H1 (cell line): ENCODE measurements at regions not wholly inside any gene's neighbourhood (a gene's known extent, or its start where the extent isn't known, plus 50 kb on each side); places are given as distances from the start of the nearest gene placed in this dataset.
A peak's percentile ranks its signal among the peaks of the same experiment; 100 is the strongest.

ENCODE experiments used
- BCL11A ChIP-seq, 2 experiments: IDR thresholded peaks; one replicate each; pipeline ENCODE4 v1.6.1; 2011; ENCODE audit warnings: low read depth in 2 of 2, low read length in 2 of 2, mild to moderate bottlenecking in 2 of 2
- BRCA1 ChIP-seq: IDR thresholded peaks from 2 replicates; pipeline ENCODE4 v1.6.1; 2012; ENCODE audit warnings: low read depth, low read length, improper control_type of control experiment
- CBX8 ChIP-seq: fragments of 300-800, 300-1000 bp; sonication (generic); IDR thresholded peaks from 2 replicates; pipeline ENCODE4 v1.7.1; 2016; ENCODE audit warnings: low read depth, low read length, borderline replicate concordance
- CEBPB ChIP-seq: IDR thresholded peaks from 2 replicates; pipeline ENCODE4 v1.6.1; 2012; ENCODE audit warnings: low read depth, low read length
- CHD1 ChIP-seq: IDR thresholded peaks from 2 replicates; pipeline ENCODE4 v1.6.1; 2012; ENCODE audit warnings: low read depth, low read length, improper control_type of control experiment
- CREB1 ChIP-seq: IDR thresholded peaks from 2 replicates; pipeline ENCODE4 v1.6.1; 2012; ENCODE audit warnings: inconsistent platforms
- EGR1 ChIP-seq: IDR thresholded peaks from 2 replicates; pipeline ENCODE4 v1.6.1; 2011; ENCODE audit warnings: low read depth, low read length, borderline replicate concordance
- EP300 ChIP-seq, 2 experiments: IDR thresholded peaks; 1 replicate in 1 of 2; 2 replicates in 1 of 2; pipeline ENCODE4 v1.6.1; 2011 to 2012; ENCODE audit warnings: low read depth in 2 of 2, low read length in 2 of 2, mild to moderate bottlenecking in 2 of 2, borderline replicate concordance in 1 of 2, inconsistent platforms in 1 of 2, moderate library complexity in 1 of 2
- GTF2F1 ChIP-seq: IDR thresholded peaks from 2 replicates; pipeline ENCODE4 v1.6.1; 2012; ENCODE audit warnings: low read depth, low read length, improper control_type of control experiment, borderline replicate concordance
- JUND ChIP-seq: IDR thresholded peaks from 2 replicates; pipeline ENCODE4 v1.6.1; 2011; ENCODE audit warnings: mild to moderate bottlenecking, improper control_type of control experiment, low read length
- KDM1A ChIP-seq: fragments of 200-600, 300-600 bp; sonication (generic); IDR thresholded peaks from 2 replicates; pipeline ENCODE4 v1.7.1; 2016; ENCODE audit warnings: mild to moderate bottlenecking, low read length, borderline replicate concordance
- MAFK ChIP-seq: IDR thresholded peaks from 2 replicates; pipeline ENCODE4 v1.6.1; 2012; ENCODE audit warnings: low read depth, mild to moderate bottlenecking, improper control_type of control experiment, low read length
- MAX ChIP-seq: IDR thresholded peaks from 2 replicates; pipeline ENCODE4 v1.6.1; 2012; ENCODE audit warnings: inconsistent platforms
- POLR2AphosphoS5 ChIP-seq: IDR thresholded peaks from 2 replicates; pipeline ENCODE4 v1.6.1; 2011; ENCODE audit warnings: low read depth, low read length
- RAD21 ChIP-seq, 2 experiments: IDR thresholded peaks in 1 of 2; conservative IDR thresholded peaks in 1 of 2; 2 replicates each; pipeline ENCODE4 v1.6.1; 2011; ENCODE audit warnings: low read depth in 2 of 2, low read length in 2 of 2, improper control_type of control experiment in 1 of 2, inconsistent platforms in 1 of 2, mild to moderate bottlenecking in 1 of 2, moderate library complexity in 1 of 2
- RBBP5 ChIP-seq: IDR thresholded peaks from 2 replicates; pipeline ENCODE4 v1.7.1; 2012; ENCODE audit warnings: low read depth, mild to moderate bottlenecking, inconsistent platforms, low read length, moderate library complexity, borderline replicate concordance
- SAP30 ChIP-seq: fragments of 300-600 bp; sonication (generic); IDR thresholded peaks from 2 replicates; pipeline ENCODE4 v1.7.1; 2012; ENCODE audit warnings: low read length, moderate library complexity, mild to moderate bottlenecking, inconsistent platforms; ENCODE audit not compliant: insufficient read depth, insufficient replicate concordance
- SP2 ChIP-seq: IDR thresholded peaks from 2 replicates; pipeline ENCODE4 v1.6.1; 2012; ENCODE audit warnings: mild to moderate bottlenecking, low read length, inconsistent platforms
- SUZ12 ChIP-seq: fragments of 200-600 bp; sonication (generic); IDR thresholded peaks from 2 replicates; pipeline ENCODE4 v1.6.1; 2012; ENCODE audit warnings: mild to moderate bottlenecking, inconsistent platforms, low read length, moderate library complexity, mixed read lengths
- TBP ChIP-seq: IDR thresholded peaks from 2 replicates; pipeline ENCODE4 v1.6.1; 2011; ENCODE audit warnings: low read depth, low read length, improper control_type of control experiment
- TEAD4 ChIP-seq: IDR thresholded peaks from 2 replicates; pipeline ENCODE4 v1.6.1; 2012; ENCODE audit warnings: low read depth, low read length, inconsistent platforms, mixed read lengths
- USF2 ChIP-seq: IDR thresholded peaks from 2 replicates; pipeline ENCODE4 v1.6.1; 2011; ENCODE audit warnings: low read length, improper control_type of control experiment
- YY1 ChIP-seq: IDR thresholded peaks from 2 replicates; pipeline ENCODE4 v1.6.1; 2011; ENCODE audit warnings: low read depth, mild to moderate bottlenecking, low read length
- ZNF274 ChIP-seq: IDR thresholded peaks from 2 replicates; pipeline ENCODE4 v1.7.0; 2012; ENCODE audit warnings: low read length, borderline replicate concordance; ENCODE audit errors: extremely low read depth

- no peak for TF ChIP-seq GTF2F1
- 0 out of 2 replicates have a peak, but pooled peaks have one; percentile 73 for TF ChIP-seq RBBP5
- TF ChIP-seq CBX8: no peak
- TF ChIP-seq CEBPB: no peak
- peak; percentile 69 for TF ChIP-seq TBP
- no peak for TF ChIP-seq ZNF274
- TF ChIP-seq BCL11A (IDR thresholded peaks at IDR 0.05; ENCODE audit: low read depth in 2 of 2, low read length in 2 of 2): no peak
- no peak for TF ChIP-seq RAD21 (IDR thresholded peaks at IDR 0.05 in 1 of 2, conservative IDR thresholded peaks at IDR 0.05 in 1 of 2; ENCODE audit: low read depth in 2 of 2, low read length in 2 of 2)
- TF ChIP-seq JUND: no peak
- TF ChIP-seq EP300 (IDR thresholded peaks at IDR 0.05; ENCODE audit: borderline replicate concordance in 1 of 2, low read depth in 2 of 2, low read length in 2 of 2): 0 out of 3 replicates have a peak, but pooled peaks of 1 of the 2 experiments have one; percentile 13
- TF ChIP-seq MAX: peak; percentile 92
- 0 out of 2 replicates have a peak, but pooled peaks have one; percentile 35 for TF ChIP-seq TEAD4
- TF ChIP-seq YY1: peak; percentile 93
- TF ChIP-seq EGR1: no peak
- no peak for TF ChIP-seq SUZ12
- TF ChIP-seq MAFK: no peak
- TF ChIP-seq SP2: no peak
- peak; percentile 25; the same call in 1 of the 2 replicates for TF ChIP-seq USF2
- TF ChIP-seq POLR2AphosphoS5: peak; percentile 43; the same call in 1 of the 2 replicates
- no peak for TF ChIP-seq KDM1A
- no peak for TF ChIP-seq SAP30
- TF ChIP-seq BRCA1: no peak
- no peak for TF ChIP-seq CREB1
- no peak for TF ChIP-seq CHD1
These were observed 62.1 kb upstream of the FREM2 start (continued) for GRCh38 chr13:38624822-38625221.
